ENCODE measurements at regions not wholly inside any gene's neighbourhood (a gene's known extent, or its start where the extent isn't known, plus 50 kb on each side); places are given as distances from the start of the nearest gene placed in this dataset.

DNA sequence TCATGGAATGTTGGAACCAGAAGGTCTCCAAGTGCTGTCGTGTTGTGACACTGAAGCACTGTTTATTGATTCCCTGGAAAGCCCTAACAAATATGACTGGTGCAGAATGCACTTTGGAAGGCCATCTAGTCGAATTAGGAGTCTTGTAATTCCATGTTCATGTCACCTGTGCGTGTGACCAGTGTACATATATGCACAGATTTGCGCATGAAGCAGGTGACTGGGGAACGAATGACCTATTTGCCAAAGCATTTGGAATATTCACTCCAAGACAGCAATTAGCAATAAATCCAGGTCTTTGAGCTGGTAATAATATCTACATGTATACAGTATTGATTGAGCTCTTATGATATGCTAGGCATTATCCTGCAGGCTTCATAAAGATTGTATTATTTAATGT, 177.5 kb upstream of the PFN2 start:
- no peak for DNase-seq (ENCODE audit: low read depth)
- TF ChIP-seq, protein P1, sequence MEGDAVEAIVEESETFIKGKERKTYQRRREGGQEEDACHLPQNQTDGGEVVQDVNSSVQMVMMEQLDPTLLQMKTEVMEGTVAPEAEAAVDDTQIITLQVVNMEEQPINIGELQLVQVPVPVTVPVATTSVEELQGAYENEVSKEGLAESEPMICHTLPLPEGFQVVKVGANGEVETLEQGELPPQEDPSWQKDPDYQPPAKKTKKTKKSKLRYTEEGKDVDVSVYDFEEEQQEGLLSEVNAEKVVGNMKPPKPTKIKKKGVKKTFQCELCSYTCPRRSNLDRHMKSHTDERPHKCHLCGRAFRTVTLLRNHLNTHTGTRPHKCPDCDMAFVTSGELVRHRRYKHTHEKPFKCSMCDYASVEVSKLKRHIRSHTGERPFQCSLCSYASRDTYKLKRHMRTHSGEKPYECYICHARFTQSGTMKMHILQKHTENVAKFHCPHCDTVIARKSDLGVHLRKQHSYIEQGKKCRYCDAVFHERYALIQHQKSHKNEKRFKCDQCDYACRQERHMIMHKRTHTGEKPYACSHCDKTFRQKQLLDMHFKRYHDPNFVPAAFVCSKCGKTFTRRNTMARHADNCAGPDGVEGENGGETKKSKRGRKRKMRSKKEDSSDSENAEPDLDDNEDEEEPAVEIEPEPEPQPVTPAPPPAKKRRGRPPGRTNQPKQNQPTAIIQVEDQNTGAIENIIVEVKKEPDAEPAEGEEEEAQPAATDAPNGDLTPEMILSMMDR (IDR thresholded peaks at IDR 0.05; ENCODE audit: low read length, missing control alignments) = no peak
- no peak overlapping the region for H3K4me3 ChIP-seq (replicated peaks; ENCODE audit: low read depth, low read length)

- TF ChIP-seq, protein P1 (IDR thresholded peaks at IDR 0.05; ENCODE audit: low read length, missing control alignments) = no peak
- DNase-seq (ENCODE audit: low read depth) = peak; percentile 58
- H3K4me3 ChIP-seq (replicated peaks; ENCODE audit: low read depth, low read length) = peak overlapping the region; percentile 28
Observed at GRCh38 chr3:150147776-150148175, 177.1 kb upstream of the PFN2 start.

GRCh38 chr3:150146991-150147761, 176.5 kb upstream of the PFN2 start:
- TF ChIP-seq, protein P1 (IDR thresholded peaks at IDR 0.05; ENCODE audit: low read length, missing control alignments) = no peak
- peak overlapping the region; percentile 28 for H3K4me3 ChIP-seq (replicated peaks; ENCODE audit: low read depth, low read length)
- peak; percentile 91 for DNase-seq (ENCODE audit: low read depth)

GRCh38 chr3:150145659-150146058, 175.0 kb upstream of the PFN2 start:
- no peak overlapping the region for H3K4me3 ChIP-seq (replicated peaks; ENCODE audit: low read depth, low read length)
- peak; percentile 36 for DNase-seq (ENCODE audit: low read depth)
- TF ChIP-seq, protein P1 (IDR thresholded peaks at IDR 0.05; ENCODE audit: low read length, missing control alignments) = no peak

DNA sequence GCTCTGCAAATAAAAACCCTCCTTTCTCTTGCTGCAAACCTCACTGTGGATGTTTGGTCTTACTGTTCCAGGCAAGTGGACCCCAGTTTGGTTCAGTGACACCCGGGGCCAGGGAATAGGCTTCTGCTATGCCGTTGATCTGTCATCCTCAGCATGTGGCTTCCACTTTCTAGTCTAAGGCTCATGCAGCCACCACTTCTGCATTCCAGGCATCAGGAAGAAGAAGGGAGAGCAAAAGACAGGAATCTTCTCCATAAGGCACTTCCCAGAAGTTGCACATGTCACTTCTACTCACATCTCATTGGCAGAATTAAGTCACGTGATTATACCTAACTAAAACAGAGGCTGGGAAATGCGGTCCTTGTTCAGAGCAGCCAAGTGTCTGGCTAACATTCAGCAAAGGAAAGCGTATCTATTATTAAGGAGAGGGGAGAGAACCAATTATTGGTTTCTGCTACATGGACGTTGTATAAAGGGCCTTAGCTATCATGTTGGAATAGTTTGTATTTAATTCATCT, 173.6 kb upstream of the PFN2 start:
- no peak for DNase-seq (ENCODE audit: low read depth)
- TF ChIP-seq, protein P1 (IDR thresholded peaks at IDR 0.05; ENCODE audit: low read length, missing control alignments) = no peak
- no peak overlapping the region for H3K4me3 ChIP-seq (replicated peaks; ENCODE audit: low read depth, low read length)

GRCh38 chr3:150142936-150143335, 172.2 kb upstream of the PFN2 start:
- no peak overlapping the region for H3K4me3 ChIP-seq (replicated peaks; ENCODE audit: low read depth, low read length)
- TF ChIP-seq, protein P1 (IDR thresholded peaks at IDR 0.05; ENCODE audit: low read length, missing control alignments) = no peak
- DNase-seq (ENCODE audit: low read depth) = no peak

Data from fibroblast of pulmonary artery (primary cell).